HepG2 (cell line): ENCODE measurements at regions not wholly inside any gene's neighbourhood (a gene's known extent, or its start where the extent isn't known, plus 50 kb on each side); places are given as distances from the start of the nearest gene placed in this dataset.

Source experiments
- ELF1 ChIP-seq: sonication (generic); formaldehyde crosslinking; IDR thresholded peaks from 2 replicates; pipeline ENCODE4 v1.4.0; 2020; ENCODE audit warnings: missing genetic modification reagents
- TF ChIP-seq, protein P1 (sequence below): sonication (generic); formaldehyde crosslinking; IDR thresholded peaks from 2 replicates; pipeline ENCODE4 v1.5.0; 2020; ENCODE audit warnings: mild to moderate bottlenecking, missing genetic modification reagents, moderate library complexity

GRCh38 chr3:28649266-28649665, 300.6 kb upstream of the AZI2 start:
- TF ChIP-seq, protein P1, sequence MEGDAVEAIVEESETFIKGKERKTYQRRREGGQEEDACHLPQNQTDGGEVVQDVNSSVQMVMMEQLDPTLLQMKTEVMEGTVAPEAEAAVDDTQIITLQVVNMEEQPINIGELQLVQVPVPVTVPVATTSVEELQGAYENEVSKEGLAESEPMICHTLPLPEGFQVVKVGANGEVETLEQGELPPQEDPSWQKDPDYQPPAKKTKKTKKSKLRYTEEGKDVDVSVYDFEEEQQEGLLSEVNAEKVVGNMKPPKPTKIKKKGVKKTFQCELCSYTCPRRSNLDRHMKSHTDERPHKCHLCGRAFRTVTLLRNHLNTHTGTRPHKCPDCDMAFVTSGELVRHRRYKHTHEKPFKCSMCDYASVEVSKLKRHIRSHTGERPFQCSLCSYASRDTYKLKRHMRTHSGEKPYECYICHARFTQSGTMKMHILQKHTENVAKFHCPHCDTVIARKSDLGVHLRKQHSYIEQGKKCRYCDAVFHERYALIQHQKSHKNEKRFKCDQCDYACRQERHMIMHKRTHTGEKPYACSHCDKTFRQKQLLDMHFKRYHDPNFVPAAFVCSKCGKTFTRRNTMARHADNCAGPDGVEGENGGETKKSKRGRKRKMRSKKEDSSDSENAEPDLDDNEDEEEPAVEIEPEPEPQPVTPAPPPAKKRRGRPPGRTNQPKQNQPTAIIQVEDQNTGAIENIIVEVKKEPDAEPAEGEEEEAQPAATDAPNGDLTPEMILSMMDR, result no peak
- TF ChIP-seq ELF1, result no peak
